ENCODE measurements at regions not wholly inside any gene's neighbourhood (a gene's known extent, or its start where the extent isn't known, plus 50 kb on each side); places are given as distances from the start of the nearest gene placed in this dataset.

DNA sequence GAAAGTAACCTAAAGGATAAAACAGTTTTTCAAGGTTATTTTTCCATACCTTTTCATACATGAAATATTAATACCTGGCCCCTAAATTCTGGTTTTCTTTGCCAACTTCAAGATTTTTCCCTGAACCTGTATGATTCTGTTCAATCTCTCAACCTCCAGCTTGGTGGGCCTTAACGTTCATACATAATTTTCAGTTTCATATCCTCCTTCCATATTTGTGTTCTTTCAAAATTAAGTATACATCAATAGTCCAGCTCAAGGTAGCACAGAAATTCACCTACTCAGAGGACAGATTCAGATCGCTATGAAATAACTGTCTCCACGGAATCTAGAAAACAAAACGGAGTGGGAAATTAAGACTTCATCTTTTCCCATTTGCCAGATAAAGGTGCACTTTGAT lies 505.8 kb upstream of the GHITM start:
- TF ChIP-seq POLR2AphosphoS5 (IDR thresholded peaks at IDR 0.05) = no peak
- TF ChIP-seq, protein P1, sequence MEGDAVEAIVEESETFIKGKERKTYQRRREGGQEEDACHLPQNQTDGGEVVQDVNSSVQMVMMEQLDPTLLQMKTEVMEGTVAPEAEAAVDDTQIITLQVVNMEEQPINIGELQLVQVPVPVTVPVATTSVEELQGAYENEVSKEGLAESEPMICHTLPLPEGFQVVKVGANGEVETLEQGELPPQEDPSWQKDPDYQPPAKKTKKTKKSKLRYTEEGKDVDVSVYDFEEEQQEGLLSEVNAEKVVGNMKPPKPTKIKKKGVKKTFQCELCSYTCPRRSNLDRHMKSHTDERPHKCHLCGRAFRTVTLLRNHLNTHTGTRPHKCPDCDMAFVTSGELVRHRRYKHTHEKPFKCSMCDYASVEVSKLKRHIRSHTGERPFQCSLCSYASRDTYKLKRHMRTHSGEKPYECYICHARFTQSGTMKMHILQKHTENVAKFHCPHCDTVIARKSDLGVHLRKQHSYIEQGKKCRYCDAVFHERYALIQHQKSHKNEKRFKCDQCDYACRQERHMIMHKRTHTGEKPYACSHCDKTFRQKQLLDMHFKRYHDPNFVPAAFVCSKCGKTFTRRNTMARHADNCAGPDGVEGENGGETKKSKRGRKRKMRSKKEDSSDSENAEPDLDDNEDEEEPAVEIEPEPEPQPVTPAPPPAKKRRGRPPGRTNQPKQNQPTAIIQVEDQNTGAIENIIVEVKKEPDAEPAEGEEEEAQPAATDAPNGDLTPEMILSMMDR (IDR thresholded peaks at IDR 0.05) = no peak
- TF ChIP-seq EP300 (IDR thresholded peaks at IDR 0.05) = no peak
